ENCODE measurements at regions not wholly inside any gene's neighbourhood (a gene's known extent, or its start where the extent isn't known, plus 50 kb on each side); places are given as distances from the start of the nearest gene placed in this dataset.
A peak's percentile ranks its signal among the peaks of the same experiment; 100 is the strongest.

DNA sequence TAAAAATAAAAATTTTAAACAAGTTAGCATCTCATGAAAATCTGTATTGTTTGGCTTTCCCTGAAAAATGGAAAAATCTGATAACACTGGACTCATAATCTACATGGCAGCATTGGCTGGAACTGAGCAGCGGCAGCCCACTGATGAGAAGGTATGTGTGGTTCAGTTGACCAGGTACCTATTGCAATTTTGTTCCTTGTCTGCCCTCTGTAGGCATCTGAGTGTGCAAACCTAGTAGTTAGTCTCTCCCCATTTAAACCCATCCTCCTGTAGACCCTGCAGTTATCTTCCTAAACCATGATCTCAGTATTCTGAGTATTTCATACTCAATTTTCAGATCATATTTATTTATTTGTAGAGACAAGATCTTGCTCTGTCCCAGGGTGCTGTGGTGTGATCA lies 59.4 kb upstream of the SERBP1 start:
- peaks cover 0 to under 1% (median 0%) of the 10 kb centered on the region in 4 experiments; a peak in 2 of 7 replicates for H3K4me1 ChIP-seq (replicated peaks in 1 of 4; ENCODE audit: control insufficient read depth in 3 of 4, insufficient read depth in 4 of 4, low read length in 3 of 4)
- no peaks in the 10 kb centered on the region for H3K23me2 ChIP-seq (ENCODE audit: low read depth, low read length)
- H3K9ac ChIP-seq (replicated peaks in 1 of 4; ENCODE audit: extremely low read depth in 1 of 4, low read depth in 3 of 4, low read length in 3 of 4): no peak overlapping the region
- H4K8ac ChIP-seq (ENCODE audit: extremely low read depth, insufficient read depth, low read length): no peak overlapping the region
- POLR2A ChIA-PET (ENCODE audit: partially characterized antibody): interaction anchor here (0.6 to 6.2 kb wide), 4 partner anchors 10 to 65 kb away, joined by 3 to 45 read pairs (median 3); partner anchors contain the start of gene SERBP1
- no peak overlapping the region for H4K5ac ChIP-seq (ENCODE audit: insufficient read length, low read depth, low read length)
- no peaks in the 10 kb centered on the region for H4K20me1 ChIP-seq (replicated peaks in 1 of 2; ENCODE audit: control insufficient read depth in 1 of 2, insufficient read depth in 2 of 2, low read length in 2 of 2)
- H3K27ac ChIP-seq (ENCODE audit: low read depth, low read length): no peak overlapping the region
- no peak overlapping the region for H3K4me3 ChIP-seq (ENCODE audit: extremely low read depth in 1 of 4, insufficient read depth in 2 of 4, low read depth in 3 of 4, low read length in 4 of 4)
- H3K79me2 ChIP-seq (ENCODE audit: control insufficient read depth in 1 of 2, insufficient read depth in 2 of 2, low read length in 2 of 2): no peaks in the 10 kb centered on the region
- H4K91ac ChIP-seq (replicated peaks; ENCODE audit: insufficient read length, low read length): no peak overlapping the region
- CTCF ChIA-PET (ENCODE audit: partially characterized antibody): interaction anchor here (0.7 to 8.4 kb wide), 23 partner anchors 8 to 280 kb away, joined by 3 to 93 read pairs (median 6); no protein-coding TSS in a partner anchor
- no peak overlapping the region for H2BK12ac ChIP-seq (ENCODE audit: low read depth, low read length)
- DNase-seq (ENCODE audit: low read depth in 1 of 2, low spot score in 2 of 2): no peak
- no peaks in the 10 kb centered on the region for H3K36me3 ChIP-seq (ENCODE audit: control insufficient read depth in 2 of 4, insufficient read depth in 4 of 4, low read length in 3 of 4)
- no peak overlapping the region for H2BK5ac ChIP-seq (ENCODE audit: low read depth, low read length)
- H3K4ac ChIP-seq (replicated peaks; ENCODE audit: insufficient read length, low read depth, low read length): no peak overlapping the region
- H2AK5ac ChIP-seq (ENCODE audit: low read depth, low read length): no peak overlapping the region
- no peak overlapping the region for H3K56ac ChIP-seq (replicated peaks; ENCODE audit: insufficient read length, low read depth, low read length)
- FAIRE-seq: no peak
- no peaks in the 10 kb centered on the region for H3K9me3 ChIP-seq (ENCODE audit: insufficient read depth in 2 of 2, low read depth in 1 of 2, low read length in 1 of 2)
- WGBS, 2 experiments (ENCODE audit: extremely low coverage in 1 of 2, insufficient coverage in 1 of 2, insufficient read length in 1 of 2, insufficient replicate concordance in 2 of 2, low coverage in 1 of 2, low lambda C conversion rate in 2 of 2, missing lambda C conversion rate in 1 of 2): 78% methylated on average over 1 of the region's 1 CpG; no CpG with 5 or more reads in 1 of the 2 experiments
- H3K18ac ChIP-seq (ENCODE audit: extremely low read depth, low read length): no peak overlapping the region
- no peak overlapping the region for H2AFZ ChIP-seq (ENCODE audit: low read length)
- no peak overlapping the region for H2BK15ac ChIP-seq (ENCODE audit: low read length)
- no peak overlapping the region for H3K23ac ChIP-seq (ENCODE audit: insufficient read length)
- no peaks in the 10 kb centered on the region for H3K27me3 ChIP-seq (replicated peaks in 1 of 4; ENCODE audit: control insufficient read depth in 3 of 4, extremely low read depth in 1 of 4, insufficient read depth in 3 of 4, low read length in 3 of 4)
- H2BK20ac ChIP-seq (ENCODE audit: low read length): no peak overlapping the region
- no peak overlapping the region for H3K4me2 ChIP-seq (ENCODE audit: insufficient read depth in 1 of 2, low read depth in 2 of 2, low read length in 2 of 2)
- no peaks in the 10 kb centered on the region for H3K79me1 ChIP-seq (ENCODE audit: low read depth, low read length)
- H3K14ac ChIP-seq (ENCODE audit: insufficient read length): no peak overlapping the region
- TF ChIP-seq, protein P1, sequence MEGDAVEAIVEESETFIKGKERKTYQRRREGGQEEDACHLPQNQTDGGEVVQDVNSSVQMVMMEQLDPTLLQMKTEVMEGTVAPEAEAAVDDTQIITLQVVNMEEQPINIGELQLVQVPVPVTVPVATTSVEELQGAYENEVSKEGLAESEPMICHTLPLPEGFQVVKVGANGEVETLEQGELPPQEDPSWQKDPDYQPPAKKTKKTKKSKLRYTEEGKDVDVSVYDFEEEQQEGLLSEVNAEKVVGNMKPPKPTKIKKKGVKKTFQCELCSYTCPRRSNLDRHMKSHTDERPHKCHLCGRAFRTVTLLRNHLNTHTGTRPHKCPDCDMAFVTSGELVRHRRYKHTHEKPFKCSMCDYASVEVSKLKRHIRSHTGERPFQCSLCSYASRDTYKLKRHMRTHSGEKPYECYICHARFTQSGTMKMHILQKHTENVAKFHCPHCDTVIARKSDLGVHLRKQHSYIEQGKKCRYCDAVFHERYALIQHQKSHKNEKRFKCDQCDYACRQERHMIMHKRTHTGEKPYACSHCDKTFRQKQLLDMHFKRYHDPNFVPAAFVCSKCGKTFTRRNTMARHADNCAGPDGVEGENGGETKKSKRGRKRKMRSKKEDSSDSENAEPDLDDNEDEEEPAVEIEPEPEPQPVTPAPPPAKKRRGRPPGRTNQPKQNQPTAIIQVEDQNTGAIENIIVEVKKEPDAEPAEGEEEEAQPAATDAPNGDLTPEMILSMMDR (IDR thresholded peaks at IDR 0.05; ENCODE audit: control extremely low read depth in 1 of 3, insufficient read depth in 1 of 3, low read depth in 1 of 3, low read length in 3 of 3): peak in 2 of 3 experiments; percentile 60 to 64; a peak in 2 of 4 replicates
- peak; percentile 85 to 88 for TF ChIP-seq RAD21 (IDR thresholded peaks at IDR 0.05 in 1 of 2, conservative IDR thresholded peaks at IDR 0.05 in 1 of 2; ENCODE audit: low read depth in 2 of 2, low read length in 2 of 2)
- no peak for TF ChIP-seq YY1 (IDR thresholded peaks at IDR 0.05; ENCODE audit: low read depth, low read length)
- no peak overlapping the region for H2BK120ac ChIP-seq (replicated peaks; ENCODE audit: low read depth, low read length)

All from H1 (cell line).